ENCODE measurements at regions not wholly inside any gene's neighbourhood (a gene's known extent, or its start where the extent isn't known, plus 50 kb on each side); places are given as distances from the start of the nearest gene placed in this dataset.

- TF ChIP-seq CTCF (IDR thresholded peaks at IDR 0.05; ENCODE audit: control extremely low read depth in 1 of 3, insufficient read depth in 1 of 3, low read depth in 1 of 3, low read length in 3 of 3) = no peak
- no peak for TF ChIP-seq HDAC2 (IDR thresholded peaks at IDR 0.05; ENCODE audit: borderline replicate concordance in 1 of 2, low read depth in 2 of 2, low read length in 2 of 2)
Measured at GRCh38 chr1:221887758-221888157, 145.9 kb upstream of the DUSP10 start.

Data from H1 (cell line).